Astrocyte (in vitro differentiated cells and primary cell): ENCODE measurements at regions not wholly inside any gene's neighbourhood (a gene's known extent, or its start where the extent isn't known, plus 50 kb on each side); places are given as distances from the start of the nearest gene placed in this dataset.
A peak's percentile ranks its signal among the peaks of the same experiment; 100 is the strongest.

ENCODE experiments used
- DNase-seq: peaks from one replicate; pipeline ENCODE4 v3.0.0-alpha.2; 2010; ENCODE audit warnings: low read depth
- FAIRE-seq: peaks from 2 replicates; lab custom pipeline; 2011; peaks lifted over from hg19 to GRCh38; lab: Jason Lieb, UNC
- H2AFZ ChIP-seq: 2 replicates; pipeline ENCODE4 v1.6.0; 2012; ENCODE audit warnings: low read depth, low read length, inconsistent platforms
- H3K27ac ChIP-seq: 2 replicates; pipeline ENCODE4 v1.5.1; 2011; ENCODE audit warnings: low read depth, low read length, inconsistent platforms
- H3K27me3 ChIP-seq: 2 replicates; pipeline ENCODE4 v1.6.0; 2011; ENCODE audit warnings: low read length, inconsistent platforms; ENCODE audit not compliant: insufficient read depth
- H3K36me3 ChIP-seq: 2 replicates; pipeline ENCODE4 v1.5.1; 2011; ENCODE audit warnings: low read length, inconsistent platforms; ENCODE audit not compliant: insufficient read depth
- H3K4me1 ChIP-seq: 2 replicates; pipeline ENCODE4 v1.5.1; 2011; ENCODE audit warnings: low read length, inconsistent platforms; ENCODE audit not compliant: insufficient read depth
- H3K4me2 ChIP-seq: 2 replicates; pipeline ENCODE4 v1.6.0; 2012; ENCODE audit warnings: low read length, inconsistent platforms
- H3K4me3 ChIP-seq: 2 replicates; pipeline ENCODE4 v1.5.1; 2011; ENCODE audit warnings: low read depth, mild to moderate bottlenecking, low read length, inconsistent platforms; ENCODE audit not compliant: insufficient read depth
- H3K79me2 ChIP-seq: 2 replicates; pipeline ENCODE4 v1.6.0; 2012; ENCODE audit warnings: mild to moderate bottlenecking, low read length, inconsistent platforms; ENCODE audit not compliant: insufficient read depth
- H3K9ac ChIP-seq: 2 replicates; pipeline ENCODE4 v1.6.0; 2012; ENCODE audit warnings: mild to moderate bottlenecking, low read length, inconsistent platforms
- H3K9me3 ChIP-seq: 2 replicates; pipeline ENCODE4 v1.5.1; 2012; ENCODE audit warnings: low read depth, mild to moderate bottlenecking, low read length, inconsistent platforms; ENCODE audit not compliant: insufficient read depth
- H4K20me1 ChIP-seq: 2 replicates; pipeline ENCODE4 v1.6.0; 2012; ENCODE audit warnings: low read length, inconsistent platforms; ENCODE audit not compliant: insufficient read depth
- H3K27ac Mint-ChIP-seq: one replicate; pipeline ENCODE4 v1.8.0; 2021; ENCODE audit warnings: mild to moderate bottlenecking, mixed read lengths; ENCODE audit not compliant: unreplicated experiment
- H3K27me3 Mint-ChIP-seq: one replicate; pipeline ENCODE4 v1.8.0; 2021; ENCODE audit warnings: low read depth, mixed read lengths; ENCODE audit not compliant: unreplicated experiment
- H3K36me3 Mint-ChIP-seq: one replicate; pipeline ENCODE4 v1.8.0; 2021; ENCODE audit warnings: low read depth, mixed read lengths; ENCODE audit not compliant: unreplicated experiment
- H3K4me1 Mint-ChIP-seq: one replicate; pipeline ENCODE4 v1.8.0; 2021; ENCODE audit warnings: low read depth, mixed read lengths; ENCODE audit not compliant: unreplicated experiment
- H3K4me3 Mint-ChIP-seq: one replicate; pipeline ENCODE4 v1.8.0; 2021; ENCODE audit warnings: mild to moderate bottlenecking, moderate library complexity, mixed read lengths; ENCODE audit not compliant: unreplicated experiment
- H3K9me3 Mint-ChIP-seq: one replicate; pipeline ENCODE4 v1.8.0; 2021; ENCODE audit warnings: mild to moderate bottlenecking, mixed read lengths; ENCODE audit not compliant: unreplicated experiment
- CTCF ChIP-seq: IDR thresholded peaks from 2 replicates; pipeline ENCODE4 v1.5.1; 2011; ENCODE audit warnings: low read depth, mild to moderate bottlenecking, inconsistent platforms, low read length, moderate library complexity; ENCODE audit not compliant: insufficient read depth
- EZH2 ChIP-seq: IDR thresholded peaks from 2 replicates; pipeline ENCODE4 v1.6.1; 2012; ENCODE audit warnings: mild to moderate bottlenecking, low read length, inconsistent platforms; ENCODE audit not compliant: insufficient read depth

DNA sequence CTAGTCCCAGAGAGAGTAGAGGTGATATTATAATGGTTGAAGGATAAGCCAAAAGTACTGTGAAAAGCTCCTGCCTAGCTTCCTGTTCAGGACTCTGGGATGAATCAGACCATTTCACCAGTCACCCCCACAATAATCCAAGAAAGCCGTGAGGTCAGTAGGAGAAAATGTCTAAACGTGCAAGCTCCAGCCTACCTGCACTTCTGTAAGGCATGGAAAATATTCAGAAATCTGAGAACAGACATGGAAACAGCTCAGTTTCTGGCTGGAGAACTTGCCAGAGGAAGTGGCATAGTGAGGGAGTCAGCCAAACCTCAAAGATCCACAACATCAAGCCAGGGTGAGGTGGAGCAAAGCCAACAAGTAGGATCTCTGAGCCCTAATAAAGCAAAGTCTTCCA lies 58.2 kb downstream of the ELAPOR2 start:
- Mint-ChIP-seq H3K4me3 (peak overlapping the region; percentile 50), H3K36me3 (no peaks in the 10 kb centered on the region), H3K27me3 (no peaks in the 10 kb centered on the region), H3K4me1 (peaks cover 39% of the 10 kb centered on the region), H3K9me3 (no peaks in the 10 kb centered on the region), H3K27ac (peak overlapping the region; percentile 93)
- H3K4me1 ChIP-seq: peaks cover 20% of the 10 kb centered on the region
- H3K27me3 ChIP-seq: no peaks in the 10 kb centered on the region
- DNase-seq (peak; percentile 57), FAIRE-seq (peak; percentile 45)
- no peaks in the 10 kb centered on the region for H3K79me2 ChIP-seq
- H3K9ac ChIP-seq: no peak overlapping the region
- H3K36me3 ChIP-seq: no peaks in the 10 kb centered on the region
- TF ChIP-seq EZH2 (no peak), CTCF (no peak)
- peak overlapping the region; percentile 38 for H3K4me2 ChIP-seq
- H3K27ac ChIP-seq: peak overlapping the region; percentile 23
- no peaks in the 10 kb centered on the region for H3K9me3 ChIP-seq
- H2AFZ ChIP-seq: peak overlapping the region; percentile 23
- no peaks in the 10 kb centered on the region for H4K20me1 ChIP-seq
- H3K4me3 ChIP-seq: no peak overlapping the region

GRCh38 chr7:87000344-87000743 lies 59.1 kb downstream of the ELAPOR2 start:
- Histone ChIP-seq H3K27me3 (no peaks in the 10 kb centered on the region), H2AFZ (no peak overlapping the region)

More at GRCh38 chr7:87000344-87000743, 59.1 kb downstream of the ELAPOR2 start:
- FAIRE-seq: no peak
- Histone ChIP-seq H3K4me1 (peaks cover 20% of the 10 kb centered on the region), H3K27ac (no peak overlapping the region), H3K79me2 (no peaks in the 10 kb centered on the region), H3K4me2 (peak overlapping the region; percentile 38), H3K36me3 (no peaks in the 10 kb centered on the region), H3K9me3 (no peaks in the 10 kb centered on the region), H3K4me3 (no peak overlapping the region), H3K9ac (no peak overlapping the region), H4K20me1 (no peaks in the 10 kb centered on the region)
- Mint-ChIP-seq H3K36me3 (no peaks in the 10 kb centered on the region), H3K27ac (peak overlapping the region; percentile 93), H3K4me3 (peak overlapping the region; percentile 8), H3K27me3 (no peaks in the 10 kb centered on the region), H3K4me1 (peaks cover 39% of the 10 kb centered on the region), H3K9me3 (no peaks in the 10 kb centered on the region)
- no peak for DNase-seq
- TF ChIP-seq EZH2 (no peak), CTCF (no peak)
